HEK293T (cell line): ENCODE measurements at regions not wholly inside any gene's neighbourhood (a gene's known extent, or its start where the extent isn't known, plus 50 kb on each side); places are given as distances from the start of the nearest gene placed in this dataset.

Source experiments
- CTCF ChIA-PET: fragments of 350-600 bp; formaldehyde crosslinking; extraction: SDS; loops from one replicate; lab custom pipeline; 2021; ENCODE audit warnings: antibody characterized with exemption, inconsistent platforms; lab: Yijun Ruan, JAX
- POLR2A ChIA-PET: fragments of 350-600 bp; formaldehyde crosslinking; extraction: SDS; loops from one replicate; lab custom pipeline; 2020; ENCODE audit warnings: antibody characterized with exemption, inconsistent platforms; lab: Yijun Ruan, JAX
- DNase-seq: peaks from one replicate; pipeline ENCODE4 v3.0.0; 2012; ENCODE audit warnings: mixed read lengths; ENCODE audit errors: extremely low spot score
- ARNT ChIP-seq: fragments of 450-650 bp; IDR thresholded peaks from 2 replicates; pipeline ENCODE4 v1.6.1; 2017; ENCODE audit warnings: mild to moderate bottlenecking
- BHLHE40 ChIP-seq: fragments of 450-650 bp; IDR thresholded peaks from 2 replicates; pipeline ENCODE4 v1.6.1; 2016; ENCODE audit warnings: mild to moderate bottlenecking, moderate library complexity, borderline replicate concordance
- CTBP1 ChIP-seq: fragments of 450-650 bp; IDR thresholded peaks from 2 replicates; pipeline ENCODE4 v1.6.1; 2016; ENCODE audit warnings: borderline replicate concordance
- ELF4 ChIP-seq: fragments of 450-650 bp; IDR thresholded peaks from 2 replicates; pipeline ENCODE4 v1.6.1; 2017; ENCODE audit warnings: antibody characterized with exemption
- FOXA1 ChIP-seq: fragments of 450-650 bp; IDR thresholded peaks from 2 replicates; pipeline ENCODE4 v1.6.1; 2016; ENCODE audit warnings: mild to moderate bottlenecking
- FOXK2 ChIP-seq: fragments of 450-650 bp; IDR thresholded peaks from 2 replicates; pipeline ENCODE4 v1.6.1; 2016; ENCODE audit warnings: mild to moderate bottlenecking
- FOXM1 ChIP-seq: fragments of 450-650 bp; IDR thresholded peaks from 2 replicates; pipeline ENCODE4 v1.6.1; 2017; ENCODE audit warnings: mild to moderate bottlenecking, borderline replicate concordance
- HDGF ChIP-seq: fragments of 450-650 bp; IDR thresholded peaks from 2 replicates; pipeline ENCODE4 v1.6.1; 2017; ENCODE audit warnings: antibody characterized with exemption, borderline replicate concordance
- L3MBTL2 ChIP-seq: fragments of 450-650 bp; conservative IDR thresholded peaks from 2 replicates; pipeline ENCODE4 v1.6.1; 2016; ENCODE audit warnings: mild to moderate bottlenecking
- LEF1 ChIP-seq: fragments of 450-650 bp; IDR thresholded peaks from 2 replicates; pipeline ENCODE4 v1.6.1; 2017; ENCODE audit warnings: mild to moderate bottlenecking, borderline replicate concordance
- NFRKB ChIP-seq: fragments of 450-650 bp; IDR thresholded peaks from 2 replicates; pipeline ENCODE4 v1.6.1; 2016; ENCODE audit warnings: mild to moderate bottlenecking, moderate library complexity
- SP1 ChIP-seq: fragments of 450-650 bp; IDR thresholded peaks from 2 replicates; pipeline ENCODE4 v1.6.1; 2017
- SUZ12 ChIP-seq: fragments of 450-650 bp; IDR thresholded peaks from 2 replicates; pipeline ENCODE4 v1.6.1; 2016; ENCODE audit warnings: mild to moderate bottlenecking
- TARDBP ChIP-seq: fragments of 450-650 bp; IDR thresholded peaks from 2 replicates; pipeline ENCODE4 v1.6.1; 2016
- ZNF384 ChIP-seq: fragments of 450-650 bp; IDR thresholded peaks from 2 replicates; pipeline ENCODE4 v1.6.1; 2016
- TF ChIP-seq, protein P1 (sequence below): fragments of 450-650 bp; IDR thresholded peaks from 2 replicates; pipeline ENCODE4 v1.6.1; 2016

DNA sequence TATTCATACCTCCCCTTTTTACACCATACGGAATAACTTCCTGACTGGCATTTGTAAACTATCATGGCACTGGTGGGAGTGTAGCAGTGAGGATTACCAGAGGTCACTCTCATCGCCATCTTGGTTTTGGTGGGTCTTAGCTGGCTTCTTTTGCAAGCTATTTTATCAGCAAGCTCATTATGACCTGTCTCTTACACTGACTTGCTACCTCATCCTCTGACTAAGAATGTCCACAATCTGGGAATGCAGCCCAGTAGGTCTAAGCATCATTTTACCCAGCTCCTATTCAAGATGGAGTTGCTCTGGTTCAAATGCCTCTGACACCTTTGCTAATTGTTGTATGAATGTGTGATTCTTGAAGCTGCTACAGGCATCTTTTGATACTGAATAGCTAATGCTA lies 950.8 kb upstream of the SLC39A10 start:
- TF ChIP-seq HDGF = no peak
- no peak for TF ChIP-seq LEF1
- TF ChIP-seq FOXK2 = no peak
- TF ChIP-seq FOXM1 = no peak
- TF ChIP-seq SUZ12 = no peak
- TF ChIP-seq SP1 = no peak
- no peak for TF ChIP-seq FOXA1
- TF ChIP-seq ZNF384 = no peak
- CTCF ChIA-PET = no interaction called here
- no peak for DNase-seq
- POLR2A ChIA-PET = no interaction called here

DNA sequence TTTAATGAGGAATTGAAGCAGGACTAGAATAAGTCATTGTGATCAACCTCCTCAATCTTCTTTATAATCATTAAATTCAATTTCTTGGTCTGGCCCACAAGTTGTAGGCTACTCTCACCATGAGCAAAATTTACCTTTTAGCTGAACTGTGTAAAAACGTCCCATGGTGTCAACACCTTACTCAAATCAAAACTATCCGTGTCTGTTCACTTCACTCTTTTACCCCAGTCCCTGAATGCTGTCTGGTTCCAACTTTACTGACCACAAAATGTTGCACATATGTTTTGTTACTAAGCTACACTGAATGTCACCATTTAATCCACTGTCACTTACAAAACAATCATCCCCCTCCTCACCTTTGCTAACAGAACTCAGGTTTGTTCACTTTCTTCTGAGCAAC lies 951.6 kb upstream of the SLC39A10 start:
- TF ChIP-seq TARDBP (no peak), CTBP1 (no peak), L3MBTL2 (no peak), BHLHE40 (no peak), NFRKB (no peak), FOXK2 (no peak), FOXM1 (no peak), HDGF (no peak), SUZ12 (no peak), ELF4 (no peak)
- TF ChIP-seq, protein P1, sequence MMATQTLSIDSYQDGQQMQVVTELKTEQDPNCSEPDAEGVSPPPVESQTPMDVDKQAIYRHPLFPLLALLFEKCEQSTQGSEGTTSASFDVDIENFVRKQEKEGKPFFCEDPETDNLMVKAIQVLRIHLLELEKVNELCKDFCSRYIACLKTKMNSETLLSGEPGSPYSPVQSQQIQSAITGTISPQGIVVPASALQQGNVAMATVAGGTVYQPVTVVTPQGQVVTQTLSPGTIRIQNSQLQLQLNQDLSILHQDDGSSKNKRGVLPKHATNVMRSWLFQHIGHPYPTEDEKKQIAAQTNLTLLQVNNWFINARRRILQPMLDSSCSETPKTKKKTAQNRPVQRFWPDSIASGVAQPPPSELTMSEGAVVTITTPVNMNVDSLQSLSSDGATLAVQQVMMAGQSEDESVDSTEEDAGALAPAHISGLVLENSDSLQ = no peak
- ChIA-PET POLR2A (no interaction called here), CTCF (no interaction called here)
- DNase-seq = no peak

DNA sequence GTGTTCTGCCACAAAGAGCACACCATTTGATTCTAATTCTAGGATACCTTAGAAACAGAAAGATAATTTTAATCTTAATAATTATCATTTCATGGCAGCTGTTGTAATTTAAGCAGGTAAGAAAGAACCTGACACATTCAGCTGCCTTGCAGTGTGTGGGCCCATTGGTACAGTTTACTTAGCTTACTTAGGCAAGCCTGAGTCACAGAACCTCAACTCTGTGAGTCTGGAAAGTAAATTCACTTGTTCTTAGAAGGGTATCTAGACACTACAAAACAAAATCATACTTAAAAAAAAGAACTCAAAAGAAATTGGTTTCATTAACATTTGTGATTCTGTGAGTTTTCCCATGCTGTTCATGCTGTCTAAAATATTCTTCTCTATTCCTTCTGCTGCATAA lies 956.3 kb upstream of the SLC39A10 start:
- CTCF ChIA-PET = no interaction called here
- TF ChIP-seq ELF4 = no peak
- TF ChIP-seq CTBP1 = no peak
- no peak for TF ChIP-seq L3MBTL2
- no peak for TF ChIP-seq HDGF
- no peak for TF ChIP-seq FOXK2
- TF ChIP-seq, protein P1 = no peak
- TF ChIP-seq SP1 = no peak
- TF ChIP-seq ZNF384 = no peak
- TF ChIP-seq ARNT = no peak
- no peak for TF ChIP-seq SUZ12
- TF ChIP-seq TARDBP = no peak
- no peak for TF ChIP-seq LEF1
- no peak for TF ChIP-seq BHLHE40
- no peak for TF ChIP-seq FOXA1
- no peak for TF ChIP-seq NFRKB
- TF ChIP-seq FOXM1 = no peak
- POLR2A ChIA-PET = no interaction called here
- DNase-seq = no peak

DNA sequence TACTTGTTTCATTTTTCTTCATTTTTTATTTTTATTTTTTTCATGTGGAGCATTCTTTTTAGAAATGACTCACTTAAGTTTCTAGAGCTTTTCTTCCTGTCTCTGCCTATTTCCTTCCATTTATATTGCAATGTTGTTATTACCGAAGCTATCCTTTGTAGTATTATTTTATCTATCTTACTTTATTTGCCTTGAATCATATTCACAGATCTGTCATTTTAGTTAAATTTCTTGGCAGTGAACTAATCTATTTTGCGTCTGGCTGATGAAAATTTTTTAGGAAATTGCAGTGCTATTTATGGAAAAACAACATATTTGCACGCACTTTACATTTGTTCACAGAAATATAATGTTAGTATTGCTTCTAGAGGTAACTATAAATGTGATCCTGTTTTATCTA lies 956.9 kb upstream of the SLC39A10 start:
- TF ChIP-seq NFRKB (no peak), FOXA1 (no peak), HDGF (no peak), L3MBTL2 (no peak), FOXM1 (no peak), ELF4 (no peak), ZNF384 (no peak), LEF1 (no peak), SUZ12 (no peak), CTBP1 (no peak), FOXK2 (no peak), SP1 (no peak), TARDBP (no peak), ARNT (no peak), BHLHE40 (no peak)
- TF ChIP-seq, protein P1 = no peak
- CTCF ChIA-PET = interaction anchor here (0.7 kb wide), 1 partner anchor 348 kb away, joined by 3 read pairs; no protein-coding TSS in a partner anchor
- DNase-seq = no peak
- POLR2A ChIA-PET = no interaction called here

DNA sequence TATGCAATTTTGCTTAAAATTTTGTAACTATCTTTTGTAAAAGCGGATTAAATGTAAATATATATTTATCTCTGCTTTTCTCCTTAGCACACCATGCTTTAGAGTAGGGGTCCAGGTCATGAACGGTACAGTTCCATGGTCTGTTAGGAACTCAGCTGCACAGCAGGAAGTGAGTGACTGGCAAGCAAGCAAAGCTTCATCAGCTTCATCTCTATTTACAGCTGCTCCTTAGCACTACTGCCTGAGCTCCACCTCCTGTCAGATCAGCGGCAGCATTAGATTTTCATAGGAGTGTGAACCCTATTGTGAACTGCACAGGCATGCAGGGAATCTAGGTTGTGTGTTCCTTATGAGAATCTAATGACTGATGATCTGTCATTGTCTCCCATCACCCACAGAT lies 959.0 kb upstream of the SLC39A10 start:
- no peak for DNase-seq
- TF ChIP-seq ARNT = no peak
- TF ChIP-seq SP1 = no peak
- TF ChIP-seq, protein P1 = no peak
- TF ChIP-seq ELF4 = no peak
- TF ChIP-seq FOXM1 = no peak
- no peak for TF ChIP-seq HDGF
- no peak for TF ChIP-seq BHLHE40
- no peak for TF ChIP-seq TARDBP
- no peak for TF ChIP-seq ZNF384
- no peak for TF ChIP-seq FOXA1
- TF ChIP-seq NFRKB = no peak
- no peak for TF ChIP-seq CTBP1
- TF ChIP-seq SUZ12 = no peak
- CTCF ChIA-PET = no interaction called here
- POLR2A ChIA-PET = no interaction called here

DNA sequence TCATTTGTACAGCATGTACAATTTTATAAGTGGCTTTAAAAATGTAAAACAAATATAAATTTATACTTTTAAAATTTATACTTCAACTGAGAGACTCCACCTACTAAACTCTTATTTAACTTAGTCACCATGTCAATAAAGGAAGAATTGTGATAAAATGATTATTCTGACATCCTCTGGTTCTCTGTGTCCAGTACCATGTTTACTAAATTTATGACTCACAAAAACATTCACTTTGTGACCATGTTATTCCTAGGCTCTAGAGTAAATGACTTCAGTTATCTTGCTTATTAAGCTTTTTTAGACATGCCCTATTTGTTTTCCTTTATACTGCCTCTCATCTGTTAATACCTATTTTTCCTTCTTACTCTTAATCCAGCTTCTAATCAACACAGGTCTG lies 959.6 kb upstream of the SLC39A10 start:
- no peak for TF ChIP-seq FOXM1
- TF ChIP-seq ELF4 = no peak
- no peak for TF ChIP-seq NFRKB
- no peak for TF ChIP-seq SUZ12
- TF ChIP-seq FOXA1 = no peak
- no peak for TF ChIP-seq CTBP1
- TF ChIP-seq L3MBTL2 = no peak
- ChIA-PET CTCF (no interaction called here), POLR2A (no interaction called here)
- no peak for DNase-seq
